Smooth muscle cell (in vitro differentiated cells): ENCODE measurements at regions not wholly inside any gene's neighbourhood (a gene's known extent, or its start where the extent isn't known, plus 50 kb on each side); places are given as distances from the start of the nearest gene placed in this dataset.
"Not testable (repeated sequence)": the region's sequence is repeated elsewhere in the genome, so short reads cannot be mapped to it uniquely, and the experiment has no call there.

Source experiments
- DNase-seq: peaks from one replicate; lab custom pipeline; 2025; ENCODE audit not compliant: unreplicated experiment; lab: John Stamatoyannopoulos, UW
- H2AFZ ChIP-seq: fragments of 200-600 bp; sonication (generic); 2 replicates; pipeline ENCODE4 v1.6.0; 2016; ENCODE audit warnings: antibody characterized with exemption, low read depth, mild to moderate bottlenecking
- H3F3A ChIP-seq: fragments of 200-600 bp; sonication (generic); 2 replicates; pipeline ENCODE4 v1.6.0; 2017; ENCODE audit warnings: antibody characterized with exemption, low read depth
- H3K27ac ChIP-seq: fragments of 200-600 bp; sonication (generic); 2 replicates; pipeline ENCODE4 v1.5.1; 2016; ENCODE audit warnings: low read depth, mild to moderate bottlenecking
- H3K27me3 ChIP-seq: fragments of 200-600 bp; sonication (generic); 2 replicates; pipeline ENCODE4 v1.6.1; 2016; ENCODE audit warnings: low read depth, mild to moderate bottlenecking
- H3K36me3 ChIP-seq: fragments of 200-600 bp; sonication (generic); 2 replicates; pipeline ENCODE4 v1.5.1; 2016; ENCODE audit warnings: low read depth
- H3K4me1 ChIP-seq: fragments of 200-600 bp; sonication (generic); 2 replicates; pipeline ENCODE4 v1.5.1; 2016; ENCODE audit warnings: low read depth
- H3K4me2 ChIP-seq: fragments of 200-600 bp; sonication (generic); 2 replicates; pipeline ENCODE4 v1.6.0; 2016; ENCODE audit warnings: mild to moderate bottlenecking
- H3K4me3 ChIP-seq: fragments of 200-600 bp; sonication (generic); 2 replicates; pipeline ENCODE4 v1.5.1; 2016; ENCODE audit warnings: mild to moderate bottlenecking
- H3K79me2 ChIP-seq: fragments of 200-600 bp; sonication (generic); 2 replicates; pipeline ENCODE4 v1.6.0; 2016; ENCODE audit warnings: low read depth, mild to moderate bottlenecking
- H3K9ac ChIP-seq: fragments of 200-600 bp; sonication (generic); 2 replicates; pipeline ENCODE4 v1.6.0; 2016; ENCODE audit warnings: low read depth
- H3K9me3 ChIP-seq: fragments of 200-600 bp; sonication (generic); replicated peaks from 2 replicates; pipeline ENCODE4 v1.5.1; 2016; ENCODE audit warnings: low read depth
- H4K20me1 ChIP-seq: fragments of 200-600 bp; sonication (generic); 2 replicates; pipeline ENCODE4 v1.6.0; 2016; ENCODE audit warnings: low read depth
- WGBS: methylation state at CpG from one replicate; pipeline ENCODE4 v1.1.7; 2016; ENCODE audit warnings: low lambda C conversion rate; 5-methylcytosine and 5-hydroxymethylcytosine counted together
- TF ChIP-seq, protein P1 (sequence below): fragments of 200-600 bp; sonication (generic); IDR thresholded peaks from 2 replicates; pipeline ENCODE4 v1.5.1; 2017; ENCODE audit warnings: borderline replicate concordance, mild to moderate bottlenecking, antibody characterized with exemption; ENCODE audit not compliant: insufficient read depth, poor library complexity, severe bottlenecking

DNA sequence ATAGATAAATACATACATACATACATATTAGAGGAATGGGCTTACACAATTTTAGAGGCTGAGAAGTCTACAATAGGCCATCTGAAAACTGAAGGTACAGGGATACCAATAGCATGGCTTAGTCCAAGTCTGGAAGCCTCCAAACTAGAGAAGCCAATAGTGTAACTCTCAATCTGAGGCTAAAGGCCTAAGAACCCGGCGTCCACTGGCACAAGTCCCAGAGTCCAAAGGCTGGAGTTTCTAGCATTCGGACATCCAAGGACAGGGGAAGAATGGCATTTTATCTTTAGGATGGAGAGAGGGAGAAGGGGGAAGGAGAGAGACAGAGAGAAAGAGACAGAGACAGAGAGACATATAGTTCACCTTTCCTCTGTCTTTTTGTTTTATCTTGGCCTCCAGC is 63.7 kb upstream of the SYT4 start:
- no peaks in the 10 kb centered on the region for H3K4me1 ChIP-seq
- no peaks in the 10 kb centered on the region for H4K20me1 ChIP-seq
- no peak overlapping the region for H2AFZ ChIP-seq
- no peak for DNase-seq
- TF ChIP-seq, protein P1, sequence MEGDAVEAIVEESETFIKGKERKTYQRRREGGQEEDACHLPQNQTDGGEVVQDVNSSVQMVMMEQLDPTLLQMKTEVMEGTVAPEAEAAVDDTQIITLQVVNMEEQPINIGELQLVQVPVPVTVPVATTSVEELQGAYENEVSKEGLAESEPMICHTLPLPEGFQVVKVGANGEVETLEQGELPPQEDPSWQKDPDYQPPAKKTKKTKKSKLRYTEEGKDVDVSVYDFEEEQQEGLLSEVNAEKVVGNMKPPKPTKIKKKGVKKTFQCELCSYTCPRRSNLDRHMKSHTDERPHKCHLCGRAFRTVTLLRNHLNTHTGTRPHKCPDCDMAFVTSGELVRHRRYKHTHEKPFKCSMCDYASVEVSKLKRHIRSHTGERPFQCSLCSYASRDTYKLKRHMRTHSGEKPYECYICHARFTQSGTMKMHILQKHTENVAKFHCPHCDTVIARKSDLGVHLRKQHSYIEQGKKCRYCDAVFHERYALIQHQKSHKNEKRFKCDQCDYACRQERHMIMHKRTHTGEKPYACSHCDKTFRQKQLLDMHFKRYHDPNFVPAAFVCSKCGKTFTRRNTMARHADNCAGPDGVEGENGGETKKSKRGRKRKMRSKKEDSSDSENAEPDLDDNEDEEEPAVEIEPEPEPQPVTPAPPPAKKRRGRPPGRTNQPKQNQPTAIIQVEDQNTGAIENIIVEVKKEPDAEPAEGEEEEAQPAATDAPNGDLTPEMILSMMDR, result no peak
- H3K79me2 ChIP-seq, result no peaks in the 10 kb centered on the region
- H3K9ac ChIP-seq, result no peak overlapping the region
- H3K27ac ChIP-seq, result no peak overlapping the region
- no peaks in the 10 kb centered on the region for H3K27me3 ChIP-seq
- H3F3A ChIP-seq, result no peaks in the 10 kb centered on the region
- 83% methylated on average over 3 of the region's 3 CpGs for WGBS
- no peaks in the 10 kb centered on the region for H3K9me3 ChIP-seq
- no peaks in the 10 kb centered on the region for H3K36me3 ChIP-seq
- no peak overlapping the region for H3K4me3 ChIP-seq
- no peak overlapping the region for H3K4me2 ChIP-seq

DNA sequence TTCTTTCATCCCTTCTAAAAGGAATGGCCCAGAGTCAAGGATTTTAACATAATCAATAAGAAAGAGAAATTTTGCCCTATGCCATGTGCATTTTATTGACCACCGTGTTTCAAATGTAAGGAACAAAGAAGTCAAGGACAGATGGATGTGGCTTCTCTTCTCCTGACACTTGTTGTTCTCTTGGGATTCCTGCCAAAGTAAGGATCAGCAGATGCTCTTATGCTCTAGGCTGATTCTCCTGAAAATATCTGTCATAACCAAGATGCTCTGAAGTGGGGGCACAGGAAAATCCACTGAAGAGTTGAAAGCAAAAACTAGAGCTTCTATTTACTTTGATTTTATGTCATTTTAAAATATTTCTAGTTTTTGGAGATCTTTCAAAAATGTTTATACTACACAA is 72.9 kb upstream of the SYT4 start:
- Histone ChIP-seq H3K4me2 (no peak overlapping the region), H3K27me3 (no peaks in the 10 kb centered on the region), H3K79me2 (no peaks in the 10 kb centered on the region), H3K9me3 (no peaks in the 10 kb centered on the region), H3K9ac (no peak overlapping the region), H3F3A (no peaks in the 10 kb centered on the region), H3K27ac (no peak overlapping the region), H3K4me1 (no peaks in the 10 kb centered on the region), H3K4me3 (no peak overlapping the region), H4K20me1 (no peaks in the 10 kb centered on the region), H2AFZ (no peak overlapping the region), H3K36me3 (no peaks in the 10 kb centered on the region)
- DNase-seq, result no peak
- WGBS, result 92% methylated on average over 1 of the region's 1 CpG
- TF ChIP-seq, protein P1, result no peak

DNA sequence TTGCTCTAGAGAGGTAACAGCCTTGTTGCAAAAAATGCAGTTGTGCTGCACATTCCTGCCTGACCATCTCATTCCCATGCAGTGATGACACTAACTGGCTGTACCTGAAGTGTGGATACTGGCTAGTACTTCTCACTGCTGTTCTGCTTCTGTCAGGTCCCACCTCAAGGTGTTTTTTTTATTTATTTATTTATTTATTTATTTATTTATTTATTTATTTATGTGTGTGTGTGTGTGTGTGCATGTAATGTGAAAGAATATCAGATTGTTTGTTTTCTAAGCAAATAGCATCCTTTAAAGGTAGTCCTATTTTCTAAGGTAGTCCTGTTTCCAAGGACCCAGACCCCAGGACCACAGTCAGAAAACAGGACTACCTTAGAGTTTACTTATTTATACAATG is 87.2 kb upstream of the SYT4 start:
- DNase-seq, result no peak
- H4K20me1 ChIP-seq, result no peaks in the 10 kb centered on the region
- TF ChIP-seq, protein P1, result no peak

DNA sequence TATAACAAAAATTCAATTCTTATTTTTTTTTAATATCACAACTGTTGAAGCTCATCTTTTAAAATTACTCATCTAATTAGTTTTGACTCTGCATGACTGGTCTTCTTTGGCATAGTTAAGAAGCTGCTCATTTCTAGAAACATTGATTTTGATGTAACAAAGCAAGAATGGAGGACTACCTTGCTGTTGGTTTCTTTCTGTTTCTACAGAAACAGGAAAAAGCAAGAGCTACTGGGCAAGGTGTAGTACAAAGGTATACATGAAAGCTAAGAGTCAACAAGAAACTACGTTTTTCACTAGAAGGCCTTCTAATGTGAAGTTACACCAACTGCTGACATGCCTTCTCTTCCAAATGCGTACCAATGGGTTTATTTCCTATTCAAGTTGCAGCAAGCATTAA is 90.6 kb upstream of the SYT4 start:
- Histone ChIP-seq H3K4me3 (no peak overlapping the region), H3K9ac (no peak overlapping the region), H3K36me3 (no peaks in the 10 kb centered on the region), H3K9me3 (no peaks in the 10 kb centered on the region), H3K4me2 (no peak overlapping the region), H3K27ac (no peak overlapping the region), H2AFZ (no peak overlapping the region), H4K20me1 (no peaks in the 10 kb centered on the region), H3K27me3 (peaks cover 12% of the 10 kb centered on the region), H3F3A (no peaks in the 10 kb centered on the region), H3K79me2 (no peaks in the 10 kb centered on the region), H3K4me1 (no peaks in the 10 kb centered on the region)
- TF ChIP-seq, protein P1, result no peak
- 62% methylated on average over 2 of the region's 2 CpGs for WGBS
- no peak for DNase-seq

More for the DNA sequence above, 87.2 kb upstream of the SYT4 start:
- no peaks in the 10 kb centered on the region for H3F3A ChIP-seq
- no peak overlapping the region for H3K4me2 ChIP-seq
- H3K9ac ChIP-seq, result no peak overlapping the region
- no peak overlapping the region for H3K27ac ChIP-seq
- H3K27me3 ChIP-seq, result peaks cover 12% of the 10 kb centered on the region
- H2AFZ ChIP-seq, result no peak overlapping the region
- no peaks in the 10 kb centered on the region for H3K36me3 ChIP-seq
- H3K4me3 ChIP-seq, result no peak overlapping the region
- H3K79me2 ChIP-seq, result no peaks in the 10 kb centered on the region
- H3K9me3 ChIP-seq, result no peaks in the 10 kb centered on the region
- H3K4me1 ChIP-seq, result no peaks in the 10 kb centered on the region

DNA sequence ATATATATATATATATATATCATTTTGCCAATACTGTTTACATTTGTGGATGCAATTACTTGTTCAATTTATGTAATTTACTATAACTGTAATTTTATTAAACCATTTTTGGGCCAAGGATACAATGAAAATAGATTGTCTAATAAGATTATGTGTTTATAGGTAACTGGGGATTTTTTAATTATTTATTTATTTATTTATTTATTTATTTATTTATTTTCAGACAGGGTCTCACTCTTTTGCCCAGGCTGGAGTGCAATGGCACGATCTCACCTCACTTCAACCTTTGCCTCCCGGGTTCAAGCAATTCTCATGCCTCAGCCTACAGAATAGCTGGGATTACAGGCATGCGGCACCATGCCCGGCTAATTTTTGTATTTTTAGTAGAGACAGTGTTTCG is 92.0 kb upstream of the SYT4 start:
- not testable (repeated sequence) for H3K9ac ChIP-seq, H4K20me1 ChIP-seq, H3K79me2 ChIP-seq, H3K4me3 ChIP-seq, H3K4me1 ChIP-seq, H3K27me3 ChIP-seq, DNase-seq, H3K9me3 ChIP-seq, H3F3A ChIP-seq, H3K27ac ChIP-seq, H2AFZ ChIP-seq, H3K36me3 ChIP-seq, H3K4me2 ChIP-seq
- 95% methylated on average over 5 of the region's 5 CpGs for whole genome bisulfite sequencing
